LNCaP clone FGC (cell line): ENCODE measurements at regions not wholly inside any gene's neighbourhood (a gene's known extent, or its start where the extent isn't known, plus 50 kb on each side); places are given as distances from the start of the nearest gene placed in this dataset.

Experiments used
- DNase-seq: peaks from one replicate; pipeline ENCODE4 v3.0.0-alpha.2; 2011; ENCODE audit warnings: low read depth
- H3K4me3 ChIP-seq: 2 replicates; pipeline ENCODE4 v1.5.1; 2011; ENCODE audit warnings: mild to moderate bottlenecking, low read depth, low read length, control low read depth
- TF ChIP-seq, protein P1 (sequence below): IDR thresholded peaks from 2 replicates; pipeline ENCODE4 v1.5.1; 2012; ENCODE audit warnings: mild to moderate bottlenecking; ENCODE audit not compliant: control insufficient read depth, insufficient read depth; ENCODE audit errors: extremely low read depth

DNA sequence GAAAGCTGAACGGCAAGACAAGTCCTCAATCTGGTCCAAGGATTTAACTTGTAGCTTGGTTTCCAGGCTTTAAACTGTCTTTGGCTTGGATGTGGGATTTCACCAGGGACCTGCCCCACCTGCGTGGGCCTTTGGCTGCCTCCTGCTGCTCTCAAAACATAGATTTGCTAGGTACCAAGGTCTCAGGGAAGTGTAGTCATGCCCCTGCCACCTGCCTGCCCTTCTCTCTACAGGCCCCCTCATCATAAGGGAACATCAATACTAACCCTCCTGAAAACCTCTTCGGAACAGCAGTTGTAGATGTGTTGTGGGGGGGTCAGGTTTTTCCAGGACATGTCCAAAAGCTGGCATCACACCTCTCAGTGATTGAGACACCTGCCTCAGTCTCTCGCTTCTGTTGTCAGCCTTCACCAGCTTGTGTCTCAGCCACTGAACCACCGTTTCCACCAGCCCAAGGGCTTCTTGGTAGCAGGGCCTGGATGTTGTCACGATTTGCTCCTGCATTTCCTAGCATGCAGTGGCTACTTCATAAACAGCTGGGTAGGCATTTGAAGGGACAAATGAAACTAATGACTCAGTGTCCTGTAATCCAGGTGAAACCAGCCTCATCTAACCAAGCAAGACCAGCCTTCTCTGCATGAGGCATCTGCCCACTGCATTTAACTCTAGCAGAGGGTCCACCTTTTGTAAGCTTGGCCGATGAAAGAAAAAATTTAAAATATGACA, 141.6 kb upstream of the THBS2 start:
- TF ChIP-seq, protein P1, sequence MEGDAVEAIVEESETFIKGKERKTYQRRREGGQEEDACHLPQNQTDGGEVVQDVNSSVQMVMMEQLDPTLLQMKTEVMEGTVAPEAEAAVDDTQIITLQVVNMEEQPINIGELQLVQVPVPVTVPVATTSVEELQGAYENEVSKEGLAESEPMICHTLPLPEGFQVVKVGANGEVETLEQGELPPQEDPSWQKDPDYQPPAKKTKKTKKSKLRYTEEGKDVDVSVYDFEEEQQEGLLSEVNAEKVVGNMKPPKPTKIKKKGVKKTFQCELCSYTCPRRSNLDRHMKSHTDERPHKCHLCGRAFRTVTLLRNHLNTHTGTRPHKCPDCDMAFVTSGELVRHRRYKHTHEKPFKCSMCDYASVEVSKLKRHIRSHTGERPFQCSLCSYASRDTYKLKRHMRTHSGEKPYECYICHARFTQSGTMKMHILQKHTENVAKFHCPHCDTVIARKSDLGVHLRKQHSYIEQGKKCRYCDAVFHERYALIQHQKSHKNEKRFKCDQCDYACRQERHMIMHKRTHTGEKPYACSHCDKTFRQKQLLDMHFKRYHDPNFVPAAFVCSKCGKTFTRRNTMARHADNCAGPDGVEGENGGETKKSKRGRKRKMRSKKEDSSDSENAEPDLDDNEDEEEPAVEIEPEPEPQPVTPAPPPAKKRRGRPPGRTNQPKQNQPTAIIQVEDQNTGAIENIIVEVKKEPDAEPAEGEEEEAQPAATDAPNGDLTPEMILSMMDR: no peak
- DNase-seq: no peak
- no peak overlapping the region for H3K4me3 ChIP-seq

DNA sequence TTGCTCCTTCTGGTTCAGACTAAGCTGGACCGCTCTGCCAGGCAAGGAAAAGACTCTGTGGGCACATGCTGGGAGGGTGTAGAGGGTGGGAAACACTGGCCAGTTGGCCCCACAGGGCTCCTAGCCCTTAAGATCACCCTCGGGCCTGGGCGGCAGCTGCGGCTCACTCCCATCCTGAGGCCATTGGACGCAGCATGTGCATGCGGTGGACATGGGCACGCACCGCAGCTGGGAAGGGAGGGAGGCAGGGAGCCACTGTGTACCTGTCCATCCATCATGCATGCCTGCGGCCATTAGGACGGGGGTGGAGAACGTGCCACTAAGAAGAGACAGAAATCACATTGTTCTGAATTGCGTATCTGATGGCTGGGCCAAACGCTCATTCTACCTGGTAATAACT, 140.1 kb upstream of the THBS2 start:
- TF ChIP-seq, protein P1: no peak
- DNase-seq: no peak
- H3K4me3 ChIP-seq: no peak overlapping the region

DNA sequence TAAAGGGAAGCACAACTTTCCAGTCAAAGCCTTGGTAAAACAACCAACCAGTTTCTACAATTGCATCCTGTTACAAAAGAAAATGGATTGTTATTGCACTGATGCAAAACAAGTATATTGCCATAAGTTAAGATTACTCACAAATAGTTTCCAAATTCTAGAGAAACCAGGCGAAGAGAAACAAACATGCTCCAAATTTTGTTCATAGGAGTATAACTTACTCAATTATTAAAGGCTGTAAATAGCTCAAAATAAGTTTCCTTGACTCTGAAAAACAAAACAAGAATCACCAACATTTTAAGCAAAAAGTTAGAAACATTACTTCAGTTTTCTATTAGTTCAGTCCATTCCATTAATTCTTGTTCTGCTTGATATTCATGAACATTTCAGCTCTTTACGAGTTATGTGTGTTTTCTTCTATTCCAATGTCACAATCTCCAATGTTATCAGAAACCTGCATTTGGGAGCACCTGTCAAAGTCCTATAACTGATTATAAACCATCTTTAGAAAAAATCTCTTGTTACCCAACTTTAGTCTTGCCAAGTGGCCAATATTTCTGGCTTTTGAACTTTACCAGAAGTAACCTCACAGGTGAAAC, 137.9 kb upstream of the THBS2 start:
- DNase-seq: no peak
- TF ChIP-seq, protein P1: no peak
- H3K4me3 ChIP-seq: no peak overlapping the region

DNA sequence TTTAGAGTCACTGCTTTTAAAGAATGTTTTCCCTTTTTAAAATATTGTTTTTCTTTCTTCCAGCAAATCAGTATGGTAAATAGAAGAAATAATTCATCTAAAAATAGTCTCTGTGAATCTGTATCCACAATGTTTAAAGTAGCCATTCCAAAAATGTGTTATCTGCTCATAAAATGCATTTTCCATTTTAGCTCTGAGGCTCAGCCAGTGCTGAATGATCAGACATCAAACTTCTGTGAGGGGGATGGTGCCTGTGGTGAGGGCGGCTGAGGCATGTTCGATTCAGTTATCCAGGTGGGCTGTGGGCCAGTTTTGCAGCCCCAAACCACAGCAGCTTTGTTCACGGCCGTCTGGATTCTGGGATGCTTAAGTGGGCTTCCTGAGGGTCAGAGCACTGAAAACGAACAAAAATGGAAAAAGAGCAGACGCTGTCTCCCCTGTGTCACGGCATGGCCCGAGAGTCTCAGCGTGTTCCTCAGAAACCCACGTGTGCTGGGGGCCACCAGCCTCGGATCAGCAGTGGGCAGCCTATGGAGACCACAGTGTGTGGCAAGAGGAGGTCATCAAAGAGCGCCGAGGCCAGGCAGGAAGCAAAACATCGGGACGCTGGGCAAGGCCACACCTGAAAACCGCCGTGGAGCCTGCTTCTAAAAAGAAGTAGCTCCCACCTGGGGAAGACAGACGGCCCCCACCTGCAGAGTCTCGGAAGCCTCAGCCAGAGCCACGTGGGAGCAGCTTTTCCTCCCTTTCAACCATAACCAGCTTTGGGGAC, 134.9 kb upstream of the THBS2 start:
- H3K4me3 ChIP-seq: no peak overlapping the region
- DNase-seq: no peak
- TF ChIP-seq, protein P1: no peak

DNA sequence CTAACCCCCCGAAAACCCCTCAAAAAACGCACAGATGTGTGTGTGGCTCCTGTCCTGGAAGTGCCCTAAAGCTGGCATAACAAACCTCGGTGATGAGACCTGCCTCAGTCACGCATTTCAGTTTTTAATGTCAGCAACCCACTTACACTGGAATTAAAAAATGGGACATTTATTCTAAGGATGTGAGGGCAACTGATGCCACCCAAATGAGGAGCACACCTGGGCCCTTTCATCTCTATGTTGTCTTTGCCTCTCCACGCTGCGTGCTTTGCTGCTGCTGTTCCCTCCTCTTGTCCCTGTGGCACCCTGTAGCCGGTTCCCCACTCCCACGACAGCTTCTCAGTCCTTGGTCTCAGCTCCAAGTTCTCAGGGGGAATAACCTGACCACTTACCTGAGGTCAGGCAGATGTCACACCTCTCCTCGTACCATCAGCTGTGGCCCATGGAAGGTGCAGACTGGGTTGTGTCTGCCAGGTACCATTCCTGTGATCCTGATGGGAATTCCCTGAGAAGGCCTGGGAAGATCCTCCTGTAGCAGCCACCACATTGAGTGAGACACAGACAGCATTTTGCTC, 134.2 kb upstream of the THBS2 start:
- no peak overlapping the region for H3K4me3 ChIP-seq
- no peak for DNase-seq
- TF ChIP-seq, protein P1: no peak

DNA sequence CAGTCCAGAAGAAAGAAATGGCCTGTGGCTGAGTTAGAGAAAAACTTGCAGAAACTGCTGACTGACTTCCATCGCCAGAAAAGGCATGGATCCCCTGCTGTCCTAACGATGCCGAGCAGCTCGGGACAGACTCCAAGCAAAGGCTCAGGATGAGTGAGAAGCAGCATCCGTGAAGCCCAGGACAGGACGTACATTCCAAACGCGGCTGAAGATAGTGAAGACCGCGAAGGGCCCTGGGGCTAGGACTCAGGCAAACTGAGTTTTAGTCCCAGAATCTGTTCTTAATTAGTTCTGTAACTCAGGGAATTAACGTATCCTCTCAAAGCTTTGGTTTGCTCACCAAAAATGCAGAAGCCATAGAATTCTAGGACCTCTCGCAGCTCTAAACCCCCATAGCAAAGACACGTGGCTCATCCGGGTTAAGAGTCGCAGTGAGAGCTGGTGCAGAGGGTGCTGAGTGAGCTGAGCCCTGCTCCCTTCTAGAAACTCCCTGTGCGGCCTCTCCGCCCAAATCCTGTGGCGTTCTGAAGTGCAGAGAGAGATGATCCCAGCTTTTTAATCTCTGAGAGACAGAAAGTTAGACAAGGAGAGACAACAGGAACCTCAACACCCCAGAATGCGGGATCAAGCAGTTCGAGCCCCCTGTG, 132.9 kb upstream of the THBS2 start:
- DNase-seq: no peak
- TF ChIP-seq, protein P1: no peak
- H3K4me3 ChIP-seq: no peak overlapping the region
